ENCODE measurements at regions not wholly inside any gene's neighbourhood (a gene's known extent, or its start where the extent isn't known, plus 50 kb on each side); places are given as distances from the start of the nearest gene placed in this dataset.
"Not testable (repeated sequence)": the region's sequence is repeated elsewhere in the genome, so short reads cannot be mapped to it uniquely, and the experiment has no call there.

DNA sequence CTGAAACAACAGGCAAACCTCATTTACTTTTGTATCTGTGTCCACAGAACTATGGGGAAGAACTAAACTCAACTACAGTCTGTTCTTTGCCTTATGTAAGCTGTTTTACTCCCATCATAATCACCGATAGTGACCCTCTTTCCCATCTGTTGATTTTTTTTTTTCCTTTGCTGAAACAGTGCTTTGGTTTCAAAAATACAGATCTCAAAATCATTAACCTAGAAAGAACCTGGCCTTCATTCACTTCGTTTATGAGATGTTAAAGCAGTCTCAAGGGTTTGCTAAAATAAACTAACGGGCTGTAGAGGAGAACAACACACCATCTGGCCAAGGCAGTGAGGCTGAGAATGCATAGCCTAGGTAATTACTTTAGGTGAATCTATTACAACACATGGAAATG is 706.6 kb upstream of the ZNF608 start:
- DNase-seq, result no peak

DNA sequence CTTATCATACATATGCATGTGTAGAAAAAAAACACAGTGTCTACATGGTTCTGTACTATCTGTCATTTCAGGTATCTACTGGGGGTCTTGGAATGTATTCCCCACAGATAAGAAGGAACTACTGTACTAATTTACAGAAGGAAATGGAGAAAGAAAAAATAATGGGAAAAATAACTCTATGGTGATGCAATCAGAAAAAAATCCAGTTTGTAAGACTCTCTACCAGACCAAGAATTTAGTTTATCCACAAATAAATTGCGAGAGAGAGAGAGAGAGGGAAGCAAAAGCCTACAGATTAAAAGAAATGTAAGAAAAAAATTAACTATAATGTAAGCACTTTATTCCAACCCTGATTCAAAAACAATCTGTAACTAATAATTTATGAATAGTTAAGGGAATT is 708.6 kb upstream of the ZNF608 start:
- DNase-seq, result no peak

DNA sequence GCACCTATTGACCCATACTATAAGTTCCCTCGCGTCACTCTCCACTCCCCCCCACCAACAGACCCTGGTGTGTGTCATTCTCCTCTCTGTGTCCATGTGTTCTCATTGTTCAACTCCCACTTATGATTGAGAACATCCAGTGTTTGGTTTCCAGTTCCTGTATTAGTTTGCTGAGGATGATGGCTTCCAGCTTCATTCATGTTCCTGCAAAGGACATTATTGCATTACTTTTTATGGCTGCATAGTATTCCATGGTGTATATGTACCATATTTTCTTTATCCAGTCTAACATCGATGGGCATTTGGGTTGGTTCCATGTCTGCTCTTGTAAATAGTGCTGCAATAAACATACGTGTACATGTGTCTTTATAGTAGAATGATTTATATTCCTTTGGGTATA is 709.6 kb upstream of the ZNF608 start:
- not testable (repeated sequence) for DNase-seq

DNA sequence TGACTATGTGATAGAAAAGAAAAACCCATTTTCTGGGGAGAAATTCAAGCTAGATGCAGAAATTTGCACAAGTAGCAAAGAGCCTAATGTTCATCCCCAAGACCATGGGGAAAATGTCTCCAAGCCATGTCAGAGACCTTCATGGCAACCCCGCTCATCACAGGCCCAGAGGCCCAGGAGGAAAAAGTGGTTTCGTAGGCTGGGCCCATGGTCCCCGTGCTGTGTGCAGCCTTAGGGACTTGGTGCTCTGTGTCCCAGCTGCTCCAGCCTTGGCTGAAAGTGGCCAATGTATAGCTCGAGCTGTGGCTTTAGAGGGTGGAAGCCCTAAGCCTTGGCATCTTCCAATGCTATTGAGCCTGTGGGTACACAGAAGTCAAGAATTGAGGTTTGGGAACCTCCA is 711.2 kb upstream of the ZNF608 start:
- DNase-seq, result no peak

- not testable (repeated sequence) for DNase-seq
Observed at GRCh38 chr5:125458949-125459348, 712.5 kb upstream of the ZNF608 start.

- no peak for DNase-seq
Observed at GRCh38 chr5:125461641-125462072, 715.2 kb upstream of the ZNF608 start.

GRCh38 chr5:125463466-125464092 is 717.1 kb upstream of the ZNF608 start:
- no peak for DNase-seq

DNA sequence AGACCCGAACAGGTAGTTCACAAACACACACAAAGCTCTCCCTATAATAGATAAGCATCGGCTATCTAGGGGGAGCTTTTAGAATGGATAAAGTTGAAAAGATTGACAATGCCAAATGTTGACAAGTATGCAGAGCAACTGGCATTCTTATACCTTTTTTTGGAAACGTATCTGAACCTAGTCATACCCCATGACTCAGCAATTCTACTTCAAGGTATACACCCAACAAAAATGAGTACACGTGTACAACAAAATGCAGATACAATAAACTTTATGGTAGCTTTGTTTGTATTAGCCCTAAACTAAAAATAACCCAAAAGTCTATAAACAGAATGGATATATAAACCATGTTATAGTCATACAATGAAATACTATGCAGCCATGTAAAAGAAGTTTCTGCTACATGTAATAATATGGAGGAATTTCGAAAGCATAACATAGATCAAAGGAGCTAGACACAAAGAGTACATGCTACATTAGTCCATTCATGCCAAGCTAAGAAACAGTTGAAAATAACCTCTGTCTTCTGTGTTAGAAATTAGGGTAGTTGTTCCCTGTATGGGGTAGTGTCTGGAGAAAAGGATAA is 718.5 kb upstream of the ZNF608 start:
- DNase-seq, result no peak

DNA sequence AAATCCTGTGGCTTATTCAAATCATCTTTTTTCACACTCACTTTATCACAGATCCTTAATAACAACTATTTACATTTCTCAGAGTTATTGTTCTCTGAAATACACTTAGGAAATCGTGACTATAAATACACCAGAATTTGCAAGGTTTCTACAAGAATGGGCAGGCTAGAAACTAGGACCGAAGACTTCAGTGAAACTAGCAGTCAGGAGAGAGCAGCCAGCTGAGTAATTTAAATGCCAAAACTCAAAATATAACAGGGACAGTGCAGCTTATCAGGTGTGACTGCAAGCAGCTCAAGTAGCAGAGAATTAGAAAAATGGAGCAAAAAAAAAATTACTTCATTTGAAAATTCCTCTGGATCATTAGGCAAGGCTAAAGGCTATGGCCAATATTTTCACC is 719.3 kb upstream of the ZNF608 start:
- DNase-seq, result no peak

- DNase-seq, result no peak
Observed at GRCh38 chr5:125467222-125467621, 720.8 kb upstream of the ZNF608 start.

- no peak for DNase-seq
Observed at GRCh38 chr5:125470280-125470902, 724.0 kb upstream of the ZNF608 start.

DNA sequence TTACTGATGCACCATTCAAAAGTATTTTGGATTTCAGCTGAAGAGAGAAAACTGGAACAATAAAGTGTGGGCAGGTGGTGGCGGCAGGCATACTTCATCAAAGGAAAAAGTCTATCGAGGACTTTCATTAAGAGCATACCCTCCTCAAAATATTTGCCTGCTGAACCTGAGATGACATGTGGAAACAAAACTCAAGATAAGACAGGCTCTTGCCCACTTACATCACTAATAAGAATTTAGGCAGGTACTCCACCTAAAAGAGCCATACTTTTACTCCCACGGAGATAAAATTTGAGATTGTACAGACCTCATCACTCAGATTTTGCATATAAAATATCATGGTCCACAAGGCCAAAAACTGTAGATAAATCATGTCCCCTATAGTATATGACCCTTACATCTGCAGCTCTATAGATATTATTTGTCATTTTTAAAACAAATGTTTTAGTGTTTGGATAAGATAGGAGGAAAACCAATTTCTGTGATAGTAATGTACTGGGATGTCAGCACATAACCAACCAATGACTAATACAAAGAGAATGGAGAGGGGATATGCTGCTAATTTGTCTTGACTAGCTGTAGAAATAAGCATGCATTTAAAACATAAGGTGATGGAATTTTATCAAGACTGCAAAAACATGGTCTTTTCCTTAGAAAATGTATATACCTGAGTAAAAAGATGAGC is 730.6 kb upstream of the ZNF608 start:
- no peak for DNase-seq

GRCh38 chr5:125477586-125477975 is 731.1 kb upstream of the ZNF608 start:
- no peak for DNase-seq

- no peak for DNase-seq
Observed at GRCh38 chr5:125478599-125478998, 732.2 kb upstream of the ZNF608 start.

DNA sequence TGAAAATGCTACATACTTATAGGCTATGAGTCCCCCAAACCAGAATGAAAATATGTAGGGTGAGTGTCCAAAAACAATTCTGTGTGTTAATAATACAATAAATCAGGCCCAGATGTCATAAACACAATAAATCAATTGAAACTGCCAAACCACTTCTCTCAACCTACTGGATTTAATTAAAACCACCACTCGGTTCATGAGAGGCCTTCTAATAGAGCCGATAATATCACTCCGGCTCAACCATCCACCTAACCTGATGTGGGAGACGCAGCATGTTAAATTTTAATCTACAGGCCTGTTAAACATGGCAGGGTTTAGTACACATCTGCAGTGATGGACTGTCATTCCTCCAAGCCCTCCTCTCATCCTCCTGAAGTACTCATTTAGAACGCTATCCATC is 734.5 kb upstream of the ZNF608 start:
- DNase-seq, result no peak

- DNase-seq, result no peak
Observed at GRCh38 chr5:125481506-125482465, 735.3 kb upstream of the ZNF608 start.

GRCh38 chr5:125483609-125484008 is 737.2 kb upstream of the ZNF608 start:
- DNase-seq, result no peak

DNA sequence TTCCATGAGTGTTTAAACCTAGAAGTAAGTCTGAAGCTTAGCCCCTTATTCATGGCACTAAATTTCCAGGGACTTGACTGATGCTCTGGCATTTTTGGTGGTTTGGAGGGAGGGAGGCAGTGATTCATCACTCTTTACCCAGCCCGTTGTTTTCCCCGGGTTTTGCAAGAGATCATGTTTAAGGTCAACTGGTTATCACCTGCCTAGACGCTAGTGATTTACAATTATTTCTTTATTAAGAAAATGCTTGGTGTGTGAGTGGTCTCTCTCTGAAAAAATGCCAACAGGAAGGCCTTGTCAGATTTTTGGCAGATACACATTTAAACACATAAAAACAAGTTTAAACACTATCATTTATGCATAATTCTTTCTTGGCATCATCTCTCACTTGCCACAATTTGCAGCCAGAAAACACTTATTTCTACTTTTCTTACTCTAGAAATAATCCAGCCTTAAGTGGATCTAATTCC is 737.9 kb upstream of the ZNF608 start:
- no peak for DNase-seq

DNA sequence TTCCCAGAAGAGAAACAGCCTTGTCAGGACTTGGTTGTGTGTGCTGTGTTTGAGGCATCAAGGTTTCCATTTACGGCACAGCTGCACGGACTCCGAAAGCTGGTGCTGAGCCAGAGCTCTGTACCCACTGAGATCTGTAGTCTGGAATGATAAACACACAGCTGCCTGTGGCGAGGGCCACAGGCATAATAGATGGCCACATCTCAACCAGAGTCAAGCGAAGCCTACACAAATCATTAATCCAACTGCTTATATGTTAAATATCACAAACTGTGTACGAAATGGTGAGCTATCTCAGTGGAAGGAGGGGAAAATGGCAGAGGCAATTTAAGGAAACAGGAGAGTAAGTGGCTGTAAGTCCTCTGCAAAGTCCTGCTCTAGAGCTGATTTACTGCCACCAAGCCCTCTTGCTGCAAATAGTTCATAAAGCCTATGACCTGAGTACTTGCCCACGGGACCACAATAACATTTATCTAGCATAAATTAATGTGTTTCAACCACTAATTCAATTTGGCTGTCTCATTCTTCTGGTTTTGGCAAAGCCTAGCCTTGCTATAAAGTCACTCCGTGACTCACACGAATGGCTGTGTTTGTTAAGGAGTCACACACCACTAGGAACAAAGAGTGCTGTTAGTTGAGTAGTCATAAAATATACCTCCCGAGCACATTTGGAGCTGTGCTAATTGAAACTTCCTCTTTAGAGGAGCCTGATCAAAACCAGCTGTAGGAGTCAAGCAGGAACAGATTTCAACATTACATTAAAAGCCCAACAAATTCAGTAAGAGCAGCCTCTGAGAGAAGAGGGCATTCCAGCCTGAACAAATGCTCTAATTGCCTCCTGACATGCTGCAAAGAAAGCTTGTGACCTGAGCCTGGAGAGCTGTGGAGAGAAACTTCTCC is 738.6 kb upstream of the ZNF608 start:
- DNase-seq, result no peak

DNA sequence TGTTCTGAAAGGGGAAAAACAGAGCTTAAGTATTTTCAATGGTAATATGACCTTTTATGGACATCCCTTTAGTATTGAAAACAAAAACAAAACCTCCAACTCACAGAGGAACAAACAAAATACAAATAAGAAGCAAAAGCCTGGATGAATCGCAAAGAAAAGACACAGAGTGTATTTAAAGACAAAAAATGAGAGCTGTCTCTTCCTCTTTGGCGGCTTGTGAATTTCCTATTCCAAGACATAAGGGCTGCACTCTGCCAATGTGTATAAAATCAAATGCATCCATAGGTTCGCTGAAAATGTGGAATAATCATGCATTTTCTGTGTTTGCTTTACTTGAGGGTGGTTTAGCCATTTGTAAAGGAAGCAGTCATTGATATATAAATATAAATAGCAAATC is 739.3 kb upstream of the ZNF608 start:
- DNase-seq, result no peak

DNA sequence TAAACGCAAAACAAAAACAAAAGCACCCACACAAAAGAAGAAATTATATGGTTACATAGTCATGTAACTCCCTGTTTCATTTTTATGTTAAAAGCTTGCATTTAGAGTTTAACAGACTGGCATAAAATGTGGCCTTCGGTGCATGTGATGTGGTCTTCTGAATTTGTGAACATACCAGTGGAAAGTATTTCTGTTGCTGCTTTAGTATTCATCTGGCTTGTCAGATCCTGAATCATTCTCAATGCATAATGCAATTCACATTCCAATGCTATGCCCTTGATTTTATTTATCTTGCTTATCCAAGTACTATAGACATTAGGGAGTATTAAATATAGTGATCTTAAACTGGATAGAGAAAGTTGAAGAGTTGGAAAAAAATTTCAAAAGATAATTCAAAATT is 740.2 kb upstream of the ZNF608 start:
- DNase-seq, result no peak

DNA sequence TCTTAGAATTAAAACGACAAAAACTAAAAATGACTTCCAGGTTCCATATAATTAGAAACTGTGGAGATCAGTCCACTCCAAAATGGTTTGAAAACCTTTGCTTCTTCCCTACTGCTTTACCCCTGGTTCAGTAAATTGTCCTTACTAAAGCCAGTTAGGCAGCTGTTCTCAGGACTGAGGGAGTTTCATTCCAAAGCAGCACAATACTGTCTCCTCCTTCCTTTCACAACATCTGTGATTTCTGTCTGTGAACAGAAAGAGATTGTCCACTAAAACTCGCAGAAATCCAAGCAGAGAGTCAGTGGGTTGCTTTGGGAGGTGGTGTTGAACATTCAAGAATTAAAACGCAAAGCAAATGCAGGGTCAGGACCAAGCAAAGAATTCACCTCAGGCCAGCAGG is 740.8 kb upstream of the ZNF608 start:
- no peak for DNase-seq

All from SW 1271 (cell line).